NCI-H69 (cell line): ENCODE measurements at regions not wholly inside any gene's neighbourhood (a gene's known extent, or its start where the extent isn't known, plus 50 kb on each side); places are given as distances from the start of the nearest gene placed in this dataset.
"Not testable (repeated sequence)": the region's sequence is repeated elsewhere in the genome, so short reads cannot be mapped to it uniquely, and the experiment has no call there.

ENCODE experiments used
- DNase-seq: peaks from one replicate; lab custom pipeline; 2025; lab: John Stamatoyannopoulos, UW

- no peak for DNase-seq
These were observed 98.4 kb upstream of the FRMD4A start for GRCh38 chr10:14429043-14429700.

GRCh38 chr10:14425034-14425433 lies 94.3 kb upstream of the FRMD4A start:
- no peak for DNase-seq

GRCh38 chr10:14423111-14423744 lies 92.5 kb upstream of the FRMD4A start:
- DNase-seq: no peak

- no peak for DNase-seq
These were observed 91.7 kb upstream of the FRMD4A start for GRCh38 chr10:14422431-14422830.

GRCh38 chr10:14421941-14422340 lies 91.2 kb upstream of the FRMD4A start:
- no peak for DNase-seq

GRCh38 chr10:14417336-14417735 lies 86.6 kb upstream of the FRMD4A start:
- not testable (repeated sequence) for DNase-seq

GRCh38 chr10:14416308-14416700 lies 85.6 kb upstream of the FRMD4A start:
- DNase-seq: no peak

- DNase-seq: peak; percentile 54
These were observed 85.1 kb upstream of the FRMD4A start for GRCh38 chr10:14415676-14416307.

- DNase-seq: no peak
These were observed 84.2 kb upstream of the FRMD4A start for GRCh38 chr10:14414901-14415300.

- no peak for DNase-seq
These were observed 82.8 kb upstream of the FRMD4A start for GRCh38 chr10:14413523-14413922.

GRCh38 chr10:14412624-14413023 lies 81.9 kb upstream of the FRMD4A start:
- DNase-seq: no peak

- DNase-seq: peak; percentile 23
These were observed 79.2 kb upstream of the FRMD4A start for GRCh38 chr10:14409856-14410458.

GRCh38 chr10:14409247-14409646 lies 78.5 kb upstream of the FRMD4A start:
- no peak for DNase-seq

- DNase-seq: no peak
These were observed 77.4 kb upstream of the FRMD4A start for GRCh38 chr10:14408139-14408538.

GRCh38 chr10:14407567-14407966 lies 76.8 kb upstream of the FRMD4A start:
- no peak for DNase-seq

GRCh38 chr10:14405076-14406065 lies 74.6 kb upstream of the FRMD4A start:
- DNase-seq: peak; percentile 92

- DNase-seq: peak; percentile 12
These were observed 73.3 kb upstream of the FRMD4A start for GRCh38 chr10:14403881-14404623.

GRCh38 chr10:14403359-14403758 lies 72.6 kb upstream of the FRMD4A start:
- DNase-seq: peak; percentile 28

GRCh38 chr10:14399641-14400040 lies 68.9 kb upstream of the FRMD4A start:
- no peak for DNase-seq

GRCh38 chr10:14397066-14397465 lies 66.3 kb upstream of the FRMD4A start:
- no peak for DNase-seq

GRCh38 chr10:14396411-14397048 lies 65.8 kb upstream of the FRMD4A start:
- DNase-seq: peak; percentile 29
